NCI-H146 treated with DMSO at 0.1 percent for 48 hours (cell line): ENCODE measurements at regions not wholly inside any gene's neighbourhood (a gene's known extent, or its start where the extent isn't known, plus 50 kb on each side); places are given as distances from the start of the nearest gene placed in this dataset.
"Not testable (repeated sequence)": the region's sequence is repeated elsewhere in the genome, so short reads cannot be mapped to it uniquely, and the experiment has no call there.

Source experiments
- DNase-seq: peaks from one replicate; lab custom pipeline; 2025; ENCODE audit not compliant: unreplicated experiment; lab: John Stamatoyannopoulos, UW

DNA sequence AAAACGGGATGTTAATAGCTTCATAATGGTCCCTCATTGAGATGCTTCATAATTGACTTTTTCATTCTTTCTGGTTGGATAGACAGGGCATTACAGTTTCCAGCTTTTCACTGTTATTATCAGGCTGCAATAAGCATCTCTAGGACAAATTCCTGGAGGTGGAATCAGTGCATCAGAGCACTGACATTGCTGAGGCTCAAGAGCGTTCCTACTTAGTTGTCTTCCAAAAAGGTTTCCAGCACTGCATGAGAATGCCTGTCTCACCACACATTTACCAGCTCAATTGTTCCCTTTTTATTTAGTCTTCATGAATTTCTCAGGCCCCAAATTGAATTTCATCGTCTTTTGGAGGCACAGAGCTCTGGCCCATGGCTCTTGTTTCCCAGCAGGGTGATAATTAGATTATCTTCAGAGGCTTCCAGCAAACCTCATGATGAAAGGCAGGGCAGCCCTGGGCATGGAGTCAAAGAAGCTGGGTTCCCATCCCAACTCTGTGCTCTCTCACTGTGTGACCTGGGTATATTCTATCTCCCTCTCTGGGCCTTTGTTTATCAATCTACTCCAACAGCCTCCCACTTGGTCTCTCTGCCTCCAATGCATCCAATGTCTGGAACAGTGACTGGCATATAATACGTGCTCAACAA, 451.4 kb downstream of the PTPRU start:
- no peak for DNase-seq

DNA sequence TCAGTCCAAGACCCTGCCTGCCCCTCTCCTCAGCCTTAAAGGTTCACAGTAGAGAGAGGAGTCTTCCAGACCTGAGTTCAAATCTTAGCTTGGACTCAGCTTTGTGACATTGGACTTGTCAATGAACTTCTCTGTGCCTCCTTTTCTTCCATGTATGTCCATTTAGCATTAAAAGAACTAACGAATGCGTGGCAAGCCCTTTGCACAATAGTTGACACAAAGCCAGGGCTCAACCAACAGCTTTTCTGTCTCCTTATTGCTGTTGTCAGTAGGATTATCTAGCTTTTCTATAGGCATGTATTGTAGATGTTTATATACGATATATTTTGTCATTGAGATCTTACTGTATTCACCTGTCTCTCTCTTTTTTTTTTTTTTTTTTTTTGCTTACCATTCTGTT, 450.8 kb downstream of the PTPRU start:
- DNase-seq, result no peak

DNA sequence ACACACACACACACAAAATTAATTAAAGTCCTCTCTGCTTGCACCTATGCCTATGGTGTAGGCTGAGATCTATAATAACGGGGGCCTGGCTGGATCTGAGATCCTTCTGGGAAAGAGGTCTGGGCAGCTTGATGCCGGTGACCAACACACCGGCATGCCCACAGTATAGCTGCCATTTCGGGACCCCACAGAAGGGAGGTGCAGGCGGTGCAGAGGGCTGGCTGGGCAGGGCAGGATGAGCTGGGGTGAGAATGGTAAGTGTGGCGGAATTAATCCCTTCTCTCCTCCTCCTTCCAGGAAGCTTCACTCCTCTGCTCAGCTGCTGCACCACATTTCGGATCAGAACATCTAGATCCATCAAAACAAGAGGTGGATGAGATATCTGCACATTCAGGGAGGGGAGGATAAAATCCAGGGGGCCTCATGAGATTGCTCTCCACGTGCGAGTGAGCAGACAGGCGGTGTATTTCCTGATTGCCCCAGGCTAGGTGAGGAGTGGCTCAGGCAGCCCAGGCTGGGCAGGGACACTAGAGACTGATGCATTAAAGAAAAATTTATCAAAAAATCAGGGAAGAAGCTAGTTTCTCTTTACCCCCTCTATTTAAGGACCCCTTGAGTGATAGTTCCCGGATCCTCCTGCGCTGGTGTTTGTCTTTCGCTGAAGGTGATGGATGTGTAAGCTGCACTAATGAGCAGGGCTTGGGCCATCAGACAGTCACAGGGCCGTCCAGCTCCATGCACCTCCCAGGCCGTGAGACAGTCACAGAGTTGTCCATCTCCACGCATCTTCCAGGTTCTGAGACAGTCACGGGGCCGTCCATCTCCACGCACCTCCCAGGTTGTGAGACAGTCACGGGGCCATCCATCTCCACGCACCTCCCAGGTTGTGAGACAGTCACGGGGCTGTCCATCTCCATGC, 449.9 kb downstream of the PTPRU start:
- no peak for DNase-seq

DNA sequence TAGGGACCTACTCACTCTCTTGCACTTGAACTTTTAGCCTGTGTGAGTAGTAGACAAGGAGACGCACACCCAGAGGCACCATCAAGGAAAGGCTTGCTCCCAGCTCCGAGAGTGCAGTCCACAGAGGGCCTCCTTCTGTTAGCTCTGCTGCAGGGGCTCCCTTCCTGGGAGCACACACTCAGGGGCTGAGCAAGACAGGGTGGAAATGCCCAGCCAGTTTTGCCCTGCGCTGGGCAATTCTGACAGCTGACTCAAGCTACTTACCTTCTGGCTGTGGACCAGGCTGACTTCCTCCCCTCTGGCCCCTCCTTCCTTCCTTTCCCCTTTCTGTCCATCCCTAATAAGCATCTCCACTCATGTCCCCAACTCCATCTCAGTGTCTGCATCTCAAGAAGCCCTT, 449.1 kb downstream of the PTPRU start:
- no peak for DNase-seq

DNA sequence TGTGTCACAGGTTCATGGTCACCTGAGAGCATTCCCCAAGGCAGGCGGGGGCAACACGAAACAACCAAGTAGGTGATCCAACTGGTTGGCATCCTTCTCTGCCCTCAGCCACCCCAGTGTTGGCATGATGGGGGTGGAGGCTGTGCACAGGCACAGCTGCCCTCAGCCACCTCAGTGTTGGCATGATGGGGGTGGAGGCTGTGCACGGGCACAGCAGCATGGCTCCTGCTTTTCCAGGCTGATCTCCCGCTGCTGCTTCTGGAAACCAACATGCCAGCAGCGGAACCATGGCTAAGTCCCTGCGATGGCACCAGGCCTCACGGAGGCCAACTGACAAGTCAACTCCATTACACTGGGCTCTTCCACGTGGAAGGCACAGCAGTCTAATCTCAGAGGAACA, 447.8 kb downstream of the PTPRU start:
- no peak for DNase-seq

DNA sequence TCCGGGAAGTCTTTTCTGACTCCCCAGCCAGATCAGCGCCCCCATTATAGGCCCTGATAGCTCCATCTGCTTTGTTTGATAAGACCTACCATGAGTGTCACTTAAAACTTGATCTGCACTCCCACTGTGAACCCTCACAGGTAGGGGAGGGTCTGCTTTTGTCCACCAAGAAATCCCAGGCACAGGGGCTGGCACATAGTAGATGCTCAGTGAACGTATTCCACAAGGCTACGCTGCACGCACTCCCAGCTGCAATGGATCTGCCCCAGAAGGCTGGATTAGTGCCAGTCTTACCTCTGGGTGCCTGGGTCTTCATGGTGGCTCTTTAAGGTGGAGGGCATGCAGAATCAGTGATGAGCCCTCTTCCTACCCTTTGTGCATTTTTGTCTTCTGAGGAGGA, 447.1 kb downstream of the PTPRU start:
- DNase-seq, result no peak

DNA sequence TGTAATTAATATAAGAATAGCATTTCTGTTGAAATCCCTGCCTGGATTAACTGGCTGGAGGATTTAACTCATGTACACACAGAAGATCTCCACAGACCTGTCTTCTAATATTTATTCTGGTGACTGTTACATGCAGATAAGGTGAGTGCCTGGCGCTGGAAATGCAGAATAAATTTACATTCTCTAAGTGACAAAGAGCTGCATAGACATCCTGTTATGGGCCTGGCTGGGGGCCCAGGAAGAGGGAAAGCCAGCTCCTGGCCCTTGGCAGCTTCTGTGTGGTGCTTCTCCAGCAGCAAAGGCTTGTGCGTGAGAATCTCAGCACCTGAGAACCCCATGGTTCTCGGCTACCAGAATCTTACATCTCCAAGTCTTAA, 446.6 kb downstream of the PTPRU start:
- no peak for DNase-seq

DNA sequence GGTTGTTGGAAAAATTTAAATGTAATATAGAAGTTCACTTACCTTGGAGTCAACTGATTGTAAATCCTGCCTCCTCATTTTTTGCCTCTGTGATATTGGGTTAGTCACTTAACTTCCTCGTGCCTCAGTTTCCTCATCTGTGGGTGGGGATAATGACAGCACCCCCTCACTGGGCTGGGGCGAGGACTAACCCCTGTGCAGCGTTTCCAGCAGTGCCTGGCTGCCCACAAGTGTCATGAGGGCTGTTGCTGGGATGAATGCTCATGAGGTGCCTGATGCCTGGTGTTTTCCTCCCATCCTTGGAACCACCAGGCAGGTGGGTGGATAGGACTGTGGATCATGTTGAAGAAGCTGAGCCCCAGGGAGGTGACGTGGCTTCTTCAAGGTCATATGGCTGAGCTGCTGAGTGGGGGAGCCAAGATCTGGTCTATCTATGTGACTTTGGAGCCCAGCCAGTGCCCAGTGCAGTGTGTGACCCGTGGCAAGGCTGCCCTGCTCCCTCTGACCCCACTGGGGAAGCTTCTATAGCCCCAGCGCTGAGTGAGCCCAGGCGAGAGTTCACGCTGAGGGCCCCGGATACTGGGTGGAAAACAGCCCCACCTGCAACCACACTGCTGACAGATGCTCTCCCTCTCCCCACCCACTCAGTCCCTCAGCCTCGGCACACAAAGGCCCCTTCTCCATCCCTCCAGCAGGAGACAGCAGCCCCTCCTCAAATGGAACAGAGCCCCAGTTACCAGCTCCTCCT, 446.0 kb downstream of the PTPRU start:
- no peak for DNase-seq

DNA sequence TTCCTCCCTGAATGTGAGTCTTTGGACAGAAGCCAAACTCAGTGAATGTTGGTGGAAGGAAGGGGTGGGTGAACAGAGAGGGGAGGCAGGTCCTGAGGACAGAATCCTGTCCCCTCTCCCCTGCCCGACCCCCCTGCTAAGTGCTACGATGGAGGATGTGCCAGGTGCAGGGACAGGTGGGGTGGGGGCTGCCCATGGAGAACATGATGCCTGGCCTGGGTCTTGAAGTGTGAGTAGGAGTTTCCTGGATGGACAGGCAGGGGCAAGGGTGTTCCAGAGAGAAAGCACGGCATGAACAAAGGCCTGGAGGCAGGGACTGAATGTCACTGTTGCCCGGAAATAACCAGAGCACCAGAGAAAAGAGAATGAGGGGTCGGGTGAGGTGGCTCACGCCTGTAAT, 445.1 kb downstream of the PTPRU start:
- not testable (repeated sequence) for DNase-seq

DNA sequence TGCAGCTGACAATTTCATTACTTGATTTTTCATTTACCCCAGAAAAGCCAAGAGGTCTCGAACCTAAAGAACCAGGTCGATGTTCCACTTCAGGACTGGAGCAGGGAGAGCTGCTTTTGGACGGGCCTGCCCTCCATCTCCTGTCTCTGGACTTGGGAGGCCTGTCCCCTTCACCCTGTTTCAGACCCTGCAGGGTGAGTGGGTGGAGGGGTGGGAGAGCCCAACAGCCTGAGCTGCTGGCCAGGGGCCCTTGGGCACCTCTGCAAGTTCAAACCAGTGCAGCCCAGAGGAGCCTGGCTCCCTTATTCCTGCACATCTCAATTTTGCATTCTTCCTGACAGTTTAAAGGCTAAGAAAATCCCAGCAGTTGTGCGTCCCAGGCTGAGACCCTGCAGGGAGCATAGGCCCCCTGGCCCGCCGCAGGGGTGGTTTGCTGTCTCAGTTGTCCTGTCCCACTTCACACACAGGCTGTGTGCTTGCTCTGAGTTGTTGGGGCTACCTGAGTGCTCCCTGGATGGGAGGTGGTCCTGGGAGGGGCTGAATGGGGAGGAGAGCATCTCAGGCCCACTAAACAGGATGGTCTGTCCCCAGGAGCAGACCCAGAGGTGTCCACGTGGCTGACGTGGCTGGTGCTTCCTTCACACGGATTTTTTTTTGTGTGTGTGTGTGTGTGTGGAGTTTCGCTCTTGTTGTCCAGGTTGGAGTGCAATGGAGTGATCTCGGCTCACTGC, 443.7 kb downstream of the PTPRU start:
- no peak for DNase-seq

DNA sequence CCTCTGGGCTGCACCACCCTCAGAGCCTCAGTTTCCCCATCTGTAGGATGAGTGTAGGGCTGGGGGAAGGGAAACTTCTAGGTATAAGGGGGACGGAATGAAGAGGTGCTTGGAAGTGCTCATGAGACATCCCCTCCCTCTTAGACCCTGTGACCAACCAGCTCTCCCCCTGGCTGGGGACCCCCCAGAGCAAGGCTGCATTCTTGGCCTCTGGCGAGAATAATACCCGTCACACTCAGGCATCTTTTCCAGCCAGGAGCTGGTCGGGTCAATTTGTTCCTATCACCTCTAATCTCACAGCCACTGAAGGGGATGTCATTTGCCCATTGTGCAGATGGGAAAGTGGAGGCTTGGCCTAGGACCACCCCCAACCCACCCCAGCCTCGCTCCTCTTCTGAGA, 443.0 kb downstream of the PTPRU start:
- no peak for DNase-seq

DNA sequence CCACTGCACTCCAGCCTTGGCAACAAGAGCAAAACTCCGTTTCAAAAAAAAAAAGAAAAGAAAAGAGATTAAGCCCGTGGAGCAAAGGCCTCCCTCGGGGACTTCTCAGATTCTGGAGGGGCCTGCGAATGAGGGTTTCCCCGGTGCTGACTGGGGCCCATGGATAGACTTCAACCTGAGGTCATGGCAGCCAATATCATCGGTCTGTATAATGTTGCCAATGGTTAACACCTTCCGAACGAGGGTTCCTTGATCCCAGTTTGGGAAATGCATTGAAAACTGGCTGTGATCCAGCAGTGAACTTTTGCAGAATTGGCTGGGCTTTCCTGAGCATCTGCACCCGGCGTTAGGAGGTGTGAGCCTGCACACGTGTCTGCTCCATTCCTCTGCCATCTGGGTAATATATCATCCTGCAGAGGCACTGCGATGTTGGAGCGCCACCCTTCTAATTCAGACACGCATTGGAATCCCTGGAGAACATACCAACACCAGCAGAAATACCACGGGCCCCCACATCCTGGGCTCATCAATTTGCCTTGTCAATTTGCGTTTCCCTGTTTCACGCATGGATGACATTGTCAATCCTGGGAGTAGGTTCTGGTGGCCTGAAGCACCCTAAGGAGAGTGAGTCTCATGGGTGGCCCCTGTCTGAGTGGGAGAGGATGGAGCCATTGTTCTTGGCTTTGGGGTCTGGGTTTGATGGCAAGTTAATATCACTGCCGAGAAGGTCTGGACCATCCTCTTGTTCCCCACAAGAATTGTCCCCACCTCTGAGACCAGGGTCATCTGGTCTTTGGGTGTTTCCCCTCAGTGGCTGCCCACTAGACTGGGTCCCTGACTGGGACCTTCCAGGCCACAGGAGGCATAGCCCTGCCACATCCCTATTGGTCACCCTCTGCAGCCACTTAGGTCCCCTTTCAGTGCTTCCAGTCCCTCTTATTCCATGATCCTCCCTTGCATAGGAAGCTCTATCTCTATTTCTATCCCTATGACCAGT, 441.0 kb downstream of the PTPRU start:
- DNase-seq, result no peak

DNA sequence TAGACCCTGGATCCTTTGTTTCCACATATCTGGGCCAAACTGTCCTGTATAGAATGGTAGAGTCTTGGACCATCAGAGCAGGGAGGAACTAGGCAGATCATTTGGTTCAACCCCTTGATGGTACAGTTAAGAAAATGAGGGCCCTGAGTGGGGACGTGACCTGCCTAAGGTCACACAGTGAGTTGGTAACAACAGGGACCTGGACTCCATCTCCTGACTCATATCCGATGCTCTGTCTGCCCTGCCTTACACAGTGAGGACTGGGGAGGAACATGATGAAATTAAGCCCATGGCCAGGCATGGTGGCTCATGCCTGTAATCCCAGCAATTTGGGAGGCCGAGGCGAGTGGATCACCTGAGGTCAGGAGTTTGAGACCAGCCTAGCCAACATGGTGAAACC, 440.2 kb downstream of the PTPRU start:
- no peak for DNase-seq

DNA sequence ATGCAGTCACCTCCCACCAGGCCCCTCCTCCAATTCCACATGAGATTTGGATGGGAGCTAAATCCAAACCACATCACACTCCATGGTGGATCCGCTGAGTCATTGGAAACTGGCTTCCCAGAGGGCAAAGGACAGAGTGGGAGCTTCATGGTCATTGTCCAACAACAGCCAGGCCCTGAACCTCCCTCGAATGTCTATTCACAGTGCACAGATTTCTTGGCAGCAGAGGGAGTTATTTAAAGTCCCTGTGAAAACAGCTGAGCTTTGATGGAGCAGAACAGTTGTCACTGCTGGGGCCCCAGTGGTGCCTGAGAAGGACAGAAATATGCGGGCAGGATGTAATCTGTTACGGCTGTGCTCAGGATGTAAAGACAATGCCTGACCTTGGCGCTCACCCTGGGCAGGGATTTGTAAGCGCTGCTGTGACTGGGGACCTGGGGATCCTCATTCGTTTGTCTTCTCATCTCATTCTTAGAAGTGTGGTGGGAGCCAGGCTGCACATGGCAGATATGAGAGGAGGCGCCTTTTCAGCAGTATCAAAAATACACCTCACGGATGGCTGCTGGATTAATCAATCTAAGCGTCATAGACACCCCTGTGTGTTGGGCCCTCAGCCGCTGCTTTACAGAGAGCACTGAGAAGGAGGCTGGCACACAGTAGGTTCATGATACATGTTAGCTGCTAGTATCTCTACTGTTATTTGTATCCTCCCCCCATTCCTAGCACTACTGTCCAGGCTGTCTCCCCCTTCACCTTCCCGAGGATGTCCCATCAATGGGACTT, 439.4 kb downstream of the PTPRU start:
- no peak for DNase-seq

DNA sequence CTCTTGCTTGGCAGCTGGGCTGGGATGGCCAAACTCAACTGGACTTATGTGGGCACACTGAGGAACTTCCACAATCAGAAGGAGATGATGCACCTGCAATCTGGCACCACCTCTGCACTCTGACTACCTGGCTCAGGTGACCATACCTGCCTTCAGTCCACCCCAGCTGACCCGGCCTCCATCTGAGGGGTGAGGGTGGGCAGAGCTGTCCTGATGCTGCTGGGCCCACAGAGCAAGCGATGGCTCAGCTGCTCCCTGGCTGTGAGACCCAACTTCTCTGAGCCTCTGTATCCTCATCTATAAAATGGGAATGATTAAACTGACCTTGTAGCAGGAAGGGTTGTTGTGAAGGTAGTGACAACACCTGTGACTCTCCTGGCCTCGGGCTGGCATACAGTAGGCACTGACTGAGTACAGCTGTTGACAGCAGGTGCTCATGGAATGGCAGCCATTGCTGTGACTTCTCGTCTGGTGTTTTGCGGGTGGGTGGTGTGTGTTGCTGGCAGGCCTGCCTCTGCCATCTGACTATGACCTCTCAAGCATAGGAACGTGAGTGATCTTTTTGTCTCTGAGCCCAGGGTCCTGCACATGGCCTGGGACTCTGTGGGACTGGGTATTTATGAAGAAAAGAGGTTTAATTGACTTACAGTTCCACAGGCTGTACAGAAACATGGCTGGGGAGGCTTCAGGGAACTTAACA, 438.5 kb downstream of the PTPRU start:
- DNase-seq, result no peak

DNA sequence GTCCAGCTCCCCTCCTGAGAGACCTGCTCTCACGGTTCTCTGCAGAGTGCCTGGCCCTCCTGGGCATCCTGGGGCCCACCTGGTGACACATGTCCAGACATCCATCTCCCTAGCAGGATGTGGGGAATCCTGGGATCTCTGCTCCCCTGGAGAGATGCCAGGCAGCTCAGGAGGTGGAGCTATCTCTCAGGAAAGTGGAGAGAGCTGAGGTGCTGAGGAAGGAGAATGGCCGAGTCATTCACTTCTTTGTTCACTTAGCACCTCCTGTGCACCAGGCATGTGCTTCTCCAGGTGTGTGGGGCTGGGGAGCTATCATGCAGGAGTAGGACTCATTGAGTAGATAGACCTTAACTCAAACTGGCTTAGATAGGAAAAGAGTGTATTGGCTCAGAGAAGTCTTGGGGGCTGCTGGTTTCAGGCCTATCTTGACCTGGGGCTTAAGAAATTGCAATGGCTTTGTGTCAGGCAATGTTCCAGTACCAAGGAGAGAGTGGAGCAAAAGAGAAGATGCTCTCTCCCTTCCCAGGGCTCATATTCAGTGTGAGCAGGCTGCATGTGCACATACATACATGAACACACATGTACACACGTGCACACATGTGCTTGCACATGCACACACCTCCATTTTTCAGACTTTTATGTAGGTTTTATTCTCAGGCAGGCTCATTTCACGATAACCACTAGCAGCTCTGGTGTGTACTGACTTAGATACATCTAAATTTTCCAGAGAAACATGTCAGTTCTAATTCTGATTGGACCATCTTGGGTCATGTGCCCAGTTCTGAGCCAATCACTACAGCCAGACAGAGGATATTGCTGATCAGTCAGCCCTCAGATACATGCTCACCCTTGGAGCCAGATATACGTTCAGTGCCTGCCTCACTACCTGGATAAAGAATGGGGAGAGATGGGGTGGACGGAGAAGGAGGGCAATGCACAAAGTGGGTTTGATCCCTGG, 437.6 kb downstream of the PTPRU start:
- no peak for DNase-seq

DNA sequence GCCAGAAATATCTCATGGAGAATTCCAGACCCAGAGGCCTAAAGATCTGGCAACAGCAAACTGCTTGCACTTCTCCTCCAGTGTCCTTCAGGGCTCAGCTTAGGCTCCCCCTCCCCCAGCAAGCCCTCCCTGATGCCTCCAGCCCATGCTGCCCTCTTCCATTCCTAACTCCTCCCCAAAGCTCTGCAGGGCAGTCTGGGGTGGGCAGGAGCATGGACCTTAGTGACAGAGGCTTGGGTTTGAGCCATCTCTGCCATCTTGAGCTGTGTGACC, 436.8 kb downstream of the PTPRU start:
- DNase-seq, result no peak
